Panc1 (cell line): ENCODE measurements at regions not wholly inside any gene's neighbourhood (a gene's known extent, or its start where the extent isn't known, plus 50 kb on each side); places are given as distances from the start of the nearest gene placed in this dataset.

Experiments
- CTCF ChIP-seq: fragments of 450-650 bp; IDR thresholded peaks from 2 replicates; pipeline ENCODE4 v1.5.1; 2017; ENCODE audit warnings: mild to moderate bottlenecking
- TCF7L2 ChIP-seq: IDR thresholded peaks from 2 replicates; pipeline ENCODE4 v1.6.1; 2011; ENCODE audit warnings: mild to moderate bottlenecking, low read depth, low read length, inconsistent platforms
- TF ChIP-seq, protein P1 (sequence below), 2 experiments: IDR thresholded peaks; 2 replicates each; pipeline ENCODE4 v1.6.1; 2011 to 2012; ENCODE audit warnings: low read depth in 2 of 2, control low read depth in 1 of 2, low read length in 1 of 2, mild to moderate bottlenecking in 1 of 2, moderate library complexity in 1 of 2; ENCODE audit not compliant: insufficient read depth in 1 of 2

- TF ChIP-seq CTCF = no peak
- TF ChIP-seq, protein P1, sequence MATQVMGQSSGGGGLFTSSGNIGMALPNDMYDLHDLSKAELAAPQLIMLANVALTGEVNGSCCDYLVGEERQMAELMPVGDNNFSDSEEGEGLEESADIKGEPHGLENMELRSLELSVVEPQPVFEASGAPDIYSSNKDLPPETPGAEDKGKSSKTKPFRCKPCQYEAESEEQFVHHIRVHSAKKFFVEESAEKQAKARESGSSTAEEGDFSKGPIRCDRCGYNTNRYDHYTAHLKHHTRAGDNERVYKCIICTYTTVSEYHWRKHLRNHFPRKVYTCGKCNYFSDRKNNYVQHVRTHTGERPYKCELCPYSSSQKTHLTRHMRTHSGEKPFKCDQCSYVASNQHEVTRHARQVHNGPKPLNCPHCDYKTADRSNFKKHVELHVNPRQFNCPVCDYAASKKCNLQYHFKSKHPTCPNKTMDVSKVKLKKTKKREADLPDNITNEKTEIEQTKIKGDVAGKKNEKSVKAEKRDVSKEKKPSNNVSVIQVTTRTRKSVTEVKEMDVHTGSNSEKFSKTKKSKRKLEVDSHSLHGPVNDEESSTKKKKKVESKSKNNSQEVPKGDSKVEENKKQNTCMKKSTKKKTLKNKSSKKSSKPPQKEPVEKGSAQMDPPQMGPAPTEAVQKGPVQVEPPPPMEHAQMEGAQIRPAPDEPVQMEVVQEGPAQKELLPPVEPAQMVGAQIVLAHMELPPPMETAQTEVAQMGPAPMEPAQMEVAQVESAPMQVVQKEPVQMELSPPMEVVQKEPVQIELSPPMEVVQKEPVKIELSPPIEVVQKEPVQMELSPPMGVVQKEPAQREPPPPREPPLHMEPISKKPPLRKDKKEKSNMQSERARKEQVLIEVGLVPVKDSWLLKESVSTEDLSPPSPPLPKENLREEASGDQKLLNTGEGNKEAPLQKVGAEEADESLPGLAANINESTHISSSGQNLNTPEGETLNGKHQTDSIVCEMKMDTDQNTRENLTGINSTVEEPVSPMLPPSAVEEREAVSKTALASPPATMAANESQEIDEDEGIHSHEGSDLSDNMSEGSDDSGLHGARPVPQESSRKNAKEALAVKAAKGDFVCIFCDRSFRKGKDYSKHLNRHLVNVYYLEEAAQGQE (IDR thresholded peaks at IDR 0.05; ENCODE audit: insufficient read depth in 1 of 2, low read depth in 2 of 2, low read length in 1 of 2) = no peak
- no peak for TF ChIP-seq TCF7L2
These were observed 88.4 kb upstream of the CDK6 start for GRCh38 chr7:92924800-92925199.
